ENCODE measurements at regions not wholly inside any gene's neighbourhood (a gene's known extent, or its start where the extent isn't known, plus 50 kb on each side); places are given as distances from the start of the nearest gene placed in this dataset.

DNA sequence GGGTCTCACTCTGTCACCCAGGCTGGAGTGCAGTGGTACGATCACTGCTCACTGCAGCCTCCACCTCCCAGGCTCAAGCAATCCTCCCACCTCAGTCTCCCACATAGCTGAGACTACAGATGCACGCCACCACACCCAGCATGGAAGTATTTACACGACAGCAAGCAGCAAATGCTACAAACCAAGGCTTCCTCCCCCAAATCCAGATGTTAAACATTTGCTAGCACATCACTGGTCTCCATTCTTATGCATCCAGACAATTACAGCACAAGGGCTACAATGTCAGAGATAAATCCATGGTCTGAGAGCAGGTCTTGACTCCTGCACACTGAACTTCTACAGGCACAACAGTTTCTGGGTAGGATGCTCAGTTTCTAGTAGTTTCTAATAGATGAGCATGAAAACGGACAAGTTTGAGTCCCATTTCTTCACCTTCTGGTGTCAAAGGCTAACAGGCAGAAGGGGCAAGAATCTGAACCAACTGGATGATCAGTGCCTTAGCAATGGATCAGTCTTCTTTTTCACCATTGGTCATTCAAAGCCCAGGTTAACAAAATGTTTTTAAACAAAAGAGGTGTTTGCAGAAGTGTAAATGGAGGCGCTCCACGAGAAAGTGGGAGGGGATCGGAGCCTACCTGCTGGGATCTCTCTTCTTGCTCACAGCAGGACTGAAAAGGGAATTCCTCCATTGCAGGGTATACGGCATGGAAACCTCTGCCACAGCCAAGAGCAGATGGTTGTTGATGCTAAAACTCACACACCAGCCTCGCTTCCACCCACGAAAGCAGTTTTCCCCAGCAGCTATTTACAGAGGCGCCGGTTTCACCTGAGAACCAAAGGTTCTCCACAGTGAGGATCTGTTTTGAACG is 135.0 kb upstream of the ARL4C start:
- no peak for DNase-seq

DNA sequence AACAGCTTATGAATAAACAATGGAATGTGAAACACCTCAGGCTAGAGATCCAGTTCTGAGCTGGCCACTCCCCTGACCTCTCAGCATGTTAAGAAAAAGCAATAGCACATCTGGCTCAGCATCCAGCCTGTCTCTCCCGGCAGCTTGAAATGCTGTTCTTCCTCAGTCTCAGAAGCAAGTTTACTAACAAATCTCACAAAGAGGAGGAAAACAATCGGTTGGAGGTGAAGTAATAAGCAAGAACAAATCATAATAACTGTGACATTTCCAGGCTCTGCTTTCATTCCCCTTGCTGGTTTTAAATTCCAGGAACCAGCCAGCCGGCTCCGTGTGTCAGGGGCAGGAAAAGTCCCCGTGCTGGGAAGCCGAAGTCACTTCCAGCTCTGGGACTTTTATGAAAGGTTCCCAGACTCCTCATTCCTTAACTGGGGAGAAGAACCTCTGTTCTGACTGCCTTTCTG is 133.9 kb upstream of the ARL4C start:
- DNase-seq = no peak

DNA sequence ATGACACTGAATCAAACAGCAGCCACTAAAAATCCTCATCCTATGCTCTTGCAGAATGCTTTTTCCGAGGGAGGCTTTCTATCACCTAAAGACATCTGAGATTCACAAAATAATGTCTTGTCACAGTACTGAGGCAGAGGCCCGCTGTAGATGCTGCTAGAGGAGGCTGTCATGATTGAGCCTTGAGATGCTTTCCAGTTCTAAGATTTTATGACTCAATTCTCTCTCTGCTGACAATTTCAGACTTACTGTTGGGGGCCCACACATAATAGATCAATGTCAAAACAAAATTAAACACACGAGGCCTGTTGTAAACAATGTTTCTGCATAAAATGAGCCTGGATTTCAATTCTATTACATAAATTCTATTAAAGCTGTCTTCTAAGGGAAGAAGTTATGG is 132.7 kb upstream of the ARL4C start:
- no peak for DNase-seq

DNA sequence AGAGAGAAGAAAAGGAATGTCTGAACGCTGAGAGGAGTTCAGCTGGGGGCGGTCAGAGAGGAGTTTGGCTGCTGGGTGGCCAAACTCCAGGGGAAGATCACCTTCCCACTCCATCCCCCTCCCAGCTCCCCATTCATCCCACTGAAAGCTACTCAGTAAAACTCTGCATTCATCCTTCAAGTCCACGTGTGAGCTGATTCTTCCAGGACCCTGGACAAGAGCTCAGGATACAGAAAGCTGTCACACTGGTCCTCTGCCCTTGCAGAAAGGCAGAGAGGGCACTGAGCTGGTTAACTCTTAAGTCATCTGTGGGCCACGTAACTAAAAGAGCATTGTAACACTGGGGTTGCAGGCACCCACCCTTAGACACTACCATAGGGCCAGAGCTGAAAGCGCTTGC is 132.1 kb upstream of the ARL4C start:
- DNase-seq = no peak

DNA sequence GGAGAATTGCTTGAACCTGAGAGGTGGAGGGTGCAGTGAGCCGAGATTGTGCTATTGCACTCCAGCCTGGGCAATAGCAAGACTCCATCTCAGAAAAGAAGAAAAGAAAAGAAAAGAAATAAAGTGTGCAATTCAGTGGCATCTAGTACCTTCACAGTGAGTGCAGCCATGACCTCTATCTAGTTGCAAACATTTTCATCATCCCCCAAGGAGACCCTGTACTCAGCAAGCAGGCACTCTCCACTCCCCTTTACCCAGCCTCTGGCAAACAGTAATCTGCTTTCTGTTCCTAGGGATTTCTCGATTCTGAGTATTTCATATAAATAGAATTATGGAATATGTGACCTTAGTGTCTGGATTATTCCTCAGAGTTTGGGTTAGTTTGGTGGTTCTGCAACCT is 130.4 kb upstream of the ARL4C start:
- no peak for DNase-seq

- DNase-seq = no peak
These were observed 129.8 kb upstream of the ARL4C start for GRCh38 chr2:234626566-234627130.

- no peak for DNase-seq
These were observed 128.9 kb upstream of the ARL4C start for GRCh38 chr2:234625626-234626250.

DNA sequence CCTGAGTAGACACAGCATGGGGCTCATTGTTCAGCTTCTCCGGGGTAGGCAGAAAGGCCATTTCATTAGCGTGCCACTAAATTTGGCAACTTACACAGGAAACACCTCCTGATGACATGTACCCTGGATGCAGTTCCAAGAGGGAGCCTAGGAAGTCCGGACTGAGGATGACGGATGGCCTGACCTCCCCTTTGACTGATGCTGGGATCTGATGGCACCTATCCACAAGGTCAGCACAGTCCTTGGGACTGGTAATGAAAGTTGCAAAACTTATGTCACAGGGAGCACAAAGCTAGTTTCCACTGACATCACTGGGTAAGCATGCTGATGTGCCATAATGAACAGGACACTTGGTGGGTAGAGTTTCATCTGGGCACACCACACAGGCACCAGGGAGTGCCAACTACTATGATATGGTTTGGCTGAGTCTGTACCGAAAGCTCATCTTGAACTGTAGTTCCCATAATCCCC is 126.7 kb upstream of the ARL4C start:
- DNase-seq = no peak

DNA sequence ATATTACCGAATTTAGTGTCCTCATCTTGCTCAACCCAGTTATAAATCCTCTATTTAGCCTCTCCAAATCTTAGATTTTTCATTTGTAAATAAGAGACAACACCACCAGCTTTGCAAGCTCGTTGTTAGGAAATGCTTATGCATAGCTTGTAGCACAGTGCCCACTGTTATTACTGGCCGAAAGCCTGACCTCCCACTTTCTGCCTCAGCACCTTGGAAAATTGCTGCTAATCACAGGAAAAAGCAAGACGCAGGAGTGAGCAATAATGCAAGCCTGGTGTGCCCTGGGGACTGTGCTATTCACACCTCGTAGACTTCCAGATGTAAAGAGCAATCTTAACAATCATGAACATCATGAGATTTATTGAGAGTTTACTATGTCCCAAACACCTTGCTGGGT is 124.2 kb upstream of the ARL4C start:
- no peak for DNase-seq

DNA sequence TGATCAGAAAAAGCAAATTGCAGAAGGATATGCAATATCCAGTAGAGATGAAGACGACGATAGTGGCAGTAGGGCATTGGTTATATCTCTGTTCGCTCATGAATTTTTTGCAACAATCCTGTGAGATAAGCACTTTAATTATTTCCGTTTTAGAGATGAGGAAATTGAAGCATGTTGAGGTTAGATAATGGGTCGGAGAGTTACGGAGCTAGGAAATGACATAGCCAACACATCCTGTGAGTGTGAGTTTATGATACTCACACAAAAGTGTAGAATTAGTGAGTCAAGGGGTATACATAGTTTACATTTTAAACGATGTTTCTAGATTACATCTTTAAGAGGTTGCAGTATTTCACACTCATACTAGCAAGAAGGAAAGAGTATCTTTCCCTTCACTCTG is 123.1 kb upstream of the ARL4C start:
- no peak for DNase-seq

DNA sequence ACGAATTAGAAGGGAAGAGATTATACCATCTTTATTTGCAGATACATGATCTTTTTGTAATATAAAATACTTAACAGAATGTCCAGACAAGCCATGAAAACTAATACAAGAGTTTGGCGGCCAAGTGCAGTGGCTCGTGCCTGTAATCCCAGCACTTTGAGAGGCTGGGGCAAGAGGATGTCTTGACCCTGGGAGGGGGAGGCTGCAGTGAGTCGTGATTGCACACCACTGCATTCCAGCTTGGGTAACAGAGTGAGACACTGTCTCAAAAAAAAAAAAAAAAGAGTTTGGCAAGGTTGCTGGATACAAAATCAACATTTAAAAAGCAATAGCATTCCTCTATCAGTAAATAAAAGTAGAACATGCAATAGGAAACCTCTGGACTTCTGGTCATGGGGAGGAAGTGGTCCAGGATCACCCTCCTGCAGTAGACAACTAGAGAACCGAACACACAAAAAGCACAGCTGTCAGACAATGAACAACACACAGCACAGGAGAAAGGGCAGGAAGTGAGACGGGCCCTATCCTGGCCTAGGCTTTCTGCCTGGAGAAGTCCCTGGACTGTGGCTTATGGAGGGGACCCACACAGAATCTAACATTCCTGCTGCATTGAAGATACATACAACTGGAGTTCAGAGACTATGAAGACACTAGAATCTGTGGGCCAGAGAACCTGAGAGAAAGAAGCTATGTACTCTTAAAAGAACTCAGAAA is 118.9 kb upstream of the ARL4C start:
- no peak for DNase-seq

DNA sequence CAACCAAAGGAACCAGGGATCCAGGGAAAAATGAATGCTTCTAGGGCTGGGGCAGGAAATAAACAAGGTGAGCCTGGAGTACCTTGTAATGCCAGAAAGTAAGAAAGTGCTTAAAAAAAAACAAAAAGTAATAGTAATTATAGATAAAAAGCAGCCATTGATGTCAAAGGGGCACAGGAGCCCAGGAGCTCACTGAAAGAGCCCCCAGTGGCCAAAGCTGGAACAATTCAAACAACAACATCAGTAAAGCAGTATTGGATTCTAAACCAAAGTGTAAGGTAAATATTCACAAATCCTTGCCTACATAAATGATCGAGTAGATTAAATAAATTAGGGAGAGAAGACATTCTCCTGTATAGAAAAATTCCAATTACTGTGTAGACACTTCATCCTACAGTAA is 114.3 kb upstream of the ARL4C start:
- no peak for DNase-seq

GRCh38 chr2:234608946-234609345 is 112.1 kb upstream of the ARL4C start:
- DNase-seq = no peak

DNA sequence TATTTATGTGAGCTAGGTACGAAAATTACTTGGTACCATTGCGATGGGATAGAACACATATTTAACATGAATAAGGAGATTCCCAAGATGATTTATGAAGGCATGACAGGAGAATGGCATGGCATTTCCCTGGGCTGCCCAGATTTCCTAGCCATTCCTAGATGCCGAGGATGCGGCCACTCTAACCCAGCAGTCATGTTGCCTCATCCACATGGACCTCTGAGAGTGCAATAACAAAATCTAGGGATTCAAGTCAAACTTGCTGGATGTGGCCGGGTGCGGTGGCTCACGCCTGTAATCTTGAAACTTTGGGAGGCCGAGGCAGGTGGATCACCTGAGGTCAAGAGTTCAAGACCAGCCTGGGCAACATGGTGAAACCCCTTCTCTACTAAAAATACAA is 110.8 kb upstream of the ARL4C start:
- DNase-seq = no peak

GRCh38 chr2:234606896-234607295 is 110.0 kb upstream of the ARL4C start:
- DNase-seq = no peak

DNA sequence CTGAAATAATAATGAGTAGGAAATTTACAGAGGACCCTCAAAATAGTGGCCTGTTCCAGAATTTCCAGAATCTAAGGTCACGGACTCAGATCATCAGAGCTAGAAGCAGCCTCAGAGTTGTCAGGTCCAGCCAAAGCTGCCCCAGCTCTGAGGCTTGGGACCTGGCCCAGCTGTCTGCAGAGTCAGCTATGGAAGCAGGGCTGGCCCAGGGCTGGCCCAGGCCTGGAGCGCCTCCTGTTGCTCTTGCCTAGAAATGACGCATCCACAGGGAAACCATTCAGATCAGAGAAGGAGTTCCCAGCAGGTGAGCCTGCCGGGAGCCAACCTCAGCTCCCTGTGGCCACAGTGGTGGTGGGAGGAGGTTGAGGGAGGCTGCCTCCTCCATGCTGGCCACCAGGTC is 106.7 kb upstream of the ARL4C start:
- DNase-seq = no peak

DNA sequence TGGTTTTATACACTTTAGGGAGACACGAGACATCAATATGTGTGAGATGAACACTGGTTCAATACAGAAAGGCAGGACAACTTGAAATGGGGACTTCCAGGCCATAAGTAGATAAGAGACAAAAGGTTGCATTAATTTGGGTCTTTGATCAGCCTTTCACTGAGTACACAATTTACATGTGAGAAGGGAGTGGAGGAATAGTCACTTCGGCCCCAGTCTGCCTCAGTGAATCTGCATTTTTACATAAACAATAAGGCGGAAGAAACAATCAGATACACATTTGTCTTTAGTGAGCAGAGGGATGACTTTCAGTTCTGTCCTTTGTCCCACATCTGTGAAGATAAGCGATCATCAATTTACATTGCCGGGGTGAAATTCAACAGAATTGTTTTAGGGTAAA is 104.3 kb upstream of the ARL4C start:
- DNase-seq = no peak

DNA sequence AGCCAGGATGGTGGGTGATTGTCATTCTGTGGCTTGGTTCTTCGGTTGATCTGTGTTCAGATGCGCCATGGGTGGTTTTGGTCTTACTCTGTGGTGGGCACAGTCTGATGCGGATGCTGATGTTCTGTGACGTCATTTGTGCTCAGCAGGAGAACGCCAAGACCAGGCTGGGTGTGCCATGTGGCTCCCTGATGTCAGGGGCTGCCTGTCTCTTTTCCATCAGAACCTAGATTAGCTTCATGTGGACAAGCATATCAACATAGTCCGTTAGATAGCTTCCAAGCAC is 100.6 kb upstream of the ARL4C start:
- DNase-seq = no peak

DNA sequence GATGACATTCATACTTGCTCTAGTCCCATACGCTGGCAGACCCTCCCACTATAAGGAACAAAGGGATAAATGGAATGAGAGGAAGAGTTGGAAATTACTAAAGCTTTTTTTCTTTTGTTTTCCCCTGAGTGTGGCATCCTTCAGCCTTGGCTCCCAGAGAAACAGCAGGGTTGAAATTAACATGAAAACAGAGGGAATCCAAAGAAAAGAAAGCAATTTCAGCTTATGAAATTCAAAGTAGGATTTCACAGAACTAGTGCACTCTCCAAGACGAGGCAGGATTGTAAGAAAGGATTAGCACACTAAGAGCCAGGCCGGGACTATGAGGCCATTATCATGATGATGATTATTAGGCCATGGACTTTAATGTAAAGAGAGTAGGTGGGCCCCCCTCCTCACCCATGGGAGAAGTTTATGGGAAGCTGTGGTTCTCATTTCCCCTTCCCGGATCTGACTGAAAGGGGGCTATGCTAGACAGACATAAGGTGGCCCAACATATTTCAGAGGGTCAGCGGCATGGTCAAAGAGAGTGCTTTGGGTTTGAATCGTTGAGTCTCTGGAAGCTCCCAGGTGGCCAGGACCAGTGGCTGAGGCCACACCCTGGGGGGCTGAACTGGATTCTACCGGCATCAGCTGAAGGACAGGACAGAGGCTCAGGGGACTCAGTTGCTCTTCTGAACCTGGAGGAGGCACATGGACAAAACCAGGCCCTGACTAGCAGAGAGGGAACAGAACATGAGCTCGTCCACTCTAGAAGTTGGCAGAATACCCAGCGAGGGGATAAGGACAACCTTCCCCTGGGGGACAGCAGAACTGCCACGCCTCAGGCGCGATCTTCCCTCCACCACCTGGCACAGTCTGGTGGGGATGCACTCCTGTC is 100.1 kb upstream of the ARL4C start:
- no peak for DNase-seq

GRCh38 chr2:234595829-234596228 is 98.9 kb upstream of the ARL4C start:
- no peak for DNase-seq

GRCh38 chr2:234594715-234595114 is 97.8 kb upstream of the ARL4C start:
- no peak for DNase-seq

- DNase-seq = no peak
These were observed 96.8 kb upstream of the ARL4C start for GRCh38 chr2:234593636-234594035.

DNA sequence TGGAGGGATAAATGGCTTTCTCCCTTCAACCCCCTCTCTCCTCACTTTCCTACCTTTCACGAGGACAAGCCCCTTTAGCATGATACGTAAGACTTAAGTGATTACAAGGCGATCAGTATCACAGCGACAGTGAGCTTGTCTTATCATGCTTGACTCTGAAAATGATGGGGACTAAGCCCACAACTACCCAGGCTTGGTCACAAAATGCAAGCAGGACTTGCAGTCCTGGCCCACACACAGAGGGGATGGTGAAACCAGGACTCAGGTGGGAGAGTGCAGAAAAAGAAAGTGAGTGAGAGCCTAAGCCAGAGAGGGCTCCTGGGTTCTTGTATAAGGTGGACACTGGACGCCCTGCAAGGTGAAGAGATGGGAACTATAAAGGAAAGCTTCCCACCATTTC is 95.7 kb upstream of the ARL4C start:
- no peak for DNase-seq

Measured in NCI-H2081 treated with DMSO at 0.1 percent for 48 hours (cell line).